ENCODE measurements at regions not wholly inside any gene's neighbourhood (a gene's known extent, or its start where the extent isn't known, plus 50 kb on each side); places are given as distances from the start of the nearest gene placed in this dataset.

DNA sequence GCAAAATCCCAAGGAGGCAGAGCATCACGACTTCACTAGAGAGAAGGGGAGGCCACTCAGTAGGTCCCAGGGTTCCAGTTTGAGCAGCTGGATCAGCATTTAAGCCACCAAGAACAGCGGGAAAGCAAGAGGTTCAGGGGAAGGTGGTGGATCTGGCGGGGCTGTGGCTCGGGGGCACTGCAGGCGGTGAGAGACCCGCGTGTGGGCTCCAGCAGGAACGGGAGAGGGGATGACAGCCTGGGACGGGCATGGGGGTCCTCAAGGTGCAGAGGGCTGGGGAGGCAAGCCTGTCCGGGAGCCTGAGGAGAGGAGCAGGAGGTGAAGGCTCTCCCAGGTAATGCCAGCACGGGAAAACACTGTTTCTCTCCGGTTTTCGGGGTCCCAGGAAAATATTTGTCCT lies 123.6 kb downstream of the IRX2 start:
- ATAC-seq (ENCODE audit: low FRiP score in 2 of 2) (no peak), DNase-seq (no peak)
- 81 to 86% methylated on average over 13 of the region's 13 CpGs for WGBS, 2 donors
- Histone ChIP-seq H3K4me3 (no peak overlapping the region), H3K4me1 (no peaks in the 10 kb centered on the region), H3K36me3 (no peaks in the 10 kb centered on the region), H3K9me3 (no peaks in the 10 kb centered on the region), H3K27ac (no peak overlapping the region), H3K27me3 (no peaks in the 10 kb centered on the region)
- TF ChIP-seq EP300 (IDR thresholded peaks at IDR 0.05) (no peak), POLR2A (IDR thresholded peaks at IDR 0.05) (no peak), POLR2AphosphoS5 (IDR thresholded peaks at IDR 0.05) (no peak)
- TF ChIP-seq, protein P1, sequence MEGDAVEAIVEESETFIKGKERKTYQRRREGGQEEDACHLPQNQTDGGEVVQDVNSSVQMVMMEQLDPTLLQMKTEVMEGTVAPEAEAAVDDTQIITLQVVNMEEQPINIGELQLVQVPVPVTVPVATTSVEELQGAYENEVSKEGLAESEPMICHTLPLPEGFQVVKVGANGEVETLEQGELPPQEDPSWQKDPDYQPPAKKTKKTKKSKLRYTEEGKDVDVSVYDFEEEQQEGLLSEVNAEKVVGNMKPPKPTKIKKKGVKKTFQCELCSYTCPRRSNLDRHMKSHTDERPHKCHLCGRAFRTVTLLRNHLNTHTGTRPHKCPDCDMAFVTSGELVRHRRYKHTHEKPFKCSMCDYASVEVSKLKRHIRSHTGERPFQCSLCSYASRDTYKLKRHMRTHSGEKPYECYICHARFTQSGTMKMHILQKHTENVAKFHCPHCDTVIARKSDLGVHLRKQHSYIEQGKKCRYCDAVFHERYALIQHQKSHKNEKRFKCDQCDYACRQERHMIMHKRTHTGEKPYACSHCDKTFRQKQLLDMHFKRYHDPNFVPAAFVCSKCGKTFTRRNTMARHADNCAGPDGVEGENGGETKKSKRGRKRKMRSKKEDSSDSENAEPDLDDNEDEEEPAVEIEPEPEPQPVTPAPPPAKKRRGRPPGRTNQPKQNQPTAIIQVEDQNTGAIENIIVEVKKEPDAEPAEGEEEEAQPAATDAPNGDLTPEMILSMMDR (IDR thresholded peaks at IDR 0.05): no peak

DNA sequence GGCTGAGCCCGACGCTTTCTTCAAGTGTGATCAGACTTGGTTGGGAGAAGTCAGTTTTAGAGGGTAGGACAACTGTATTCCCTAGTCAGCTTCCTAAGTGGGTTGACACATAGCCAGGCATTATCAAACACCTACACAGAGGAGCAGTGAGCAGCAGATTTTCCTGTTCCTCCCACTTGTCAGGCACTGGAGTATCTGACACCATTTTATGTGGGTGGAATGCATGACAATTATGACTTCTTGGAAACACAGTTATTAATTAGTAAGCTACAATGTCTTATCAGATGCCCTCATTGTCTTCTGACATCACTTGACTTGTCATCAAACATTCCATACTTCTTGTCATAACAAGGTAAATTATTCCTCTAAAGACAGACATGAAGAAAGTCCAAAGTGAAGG lies 124.9 kb downstream of the IRX2 start:
- H3K4me1 ChIP-seq: no peaks in the 10 kb centered on the region
- no peak for DNase-seq
- H3K4me3 ChIP-seq: no peak overlapping the region
- H3K27me3 ChIP-seq: no peaks in the 10 kb centered on the region
- H3K36me3 ChIP-seq: no peaks in the 10 kb centered on the region
- H3K9me3 ChIP-seq: no peaks in the 10 kb centered on the region
- H3K27ac ChIP-seq: no peak overlapping the region
- ATAC-seq (ENCODE audit: low FRiP score in 2 of 2): no peak
- TF ChIP-seq EP300 (IDR thresholded peaks at IDR 0.05) (no peak), POLR2A (IDR thresholded peaks at IDR 0.05) (no peak), POLR2AphosphoS5 (IDR thresholded peaks at IDR 0.05) (no peak)
- TF ChIP-seq, protein P1 (IDR thresholded peaks at IDR 0.05): no peak
- 97 to 100% methylated on average over 2 of the region's 2 CpGs for WGBS, 2 donors

DNA sequence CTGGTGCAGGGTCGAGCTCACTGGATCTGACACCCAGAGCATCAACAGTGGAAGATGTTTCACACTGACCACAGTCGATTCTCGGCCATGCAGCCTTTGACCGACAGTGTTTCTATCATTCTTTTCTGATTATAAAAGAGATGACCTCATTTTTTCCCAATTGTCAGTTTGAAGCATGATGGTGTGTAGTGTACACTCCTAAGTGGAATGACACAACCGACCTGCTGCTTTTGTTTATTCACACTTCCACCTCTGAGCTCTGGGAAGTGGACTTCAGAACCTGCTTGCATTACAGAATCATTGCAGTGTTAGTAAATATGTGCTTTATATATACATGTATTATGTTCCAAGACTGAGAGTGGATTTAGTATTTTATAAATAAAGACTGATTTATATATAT lies 128.6 kb downstream of the IRX2 start:
- Histone ChIP-seq H3K27ac (no peak overlapping the region), H3K36me3 (no peaks in the 10 kb centered on the region), H3K4me1 (no peaks in the 10 kb centered on the region), H3K9me3 (no peaks in the 10 kb centered on the region), H3K27me3 (no peaks in the 10 kb centered on the region), H3K4me3 (no peak overlapping the region)
- WGBS, 2 donors: 71 to 75% methylated on average over 5 of the region's 5 CpGs
- DNase-seq: no peak
- ATAC-seq (ENCODE audit: low FRiP score in 2 of 2): no peak
- no peak for TF ChIP-seq POLR2A (IDR thresholded peaks at IDR 0.05)
- TF ChIP-seq EP300 (IDR thresholded peaks at IDR 0.05): no peak
- TF ChIP-seq POLR2AphosphoS5 (IDR thresholded peaks at IDR 0.05): no peak
- TF ChIP-seq, protein P1 (IDR thresholded peaks at IDR 0.05): no peak

DNA sequence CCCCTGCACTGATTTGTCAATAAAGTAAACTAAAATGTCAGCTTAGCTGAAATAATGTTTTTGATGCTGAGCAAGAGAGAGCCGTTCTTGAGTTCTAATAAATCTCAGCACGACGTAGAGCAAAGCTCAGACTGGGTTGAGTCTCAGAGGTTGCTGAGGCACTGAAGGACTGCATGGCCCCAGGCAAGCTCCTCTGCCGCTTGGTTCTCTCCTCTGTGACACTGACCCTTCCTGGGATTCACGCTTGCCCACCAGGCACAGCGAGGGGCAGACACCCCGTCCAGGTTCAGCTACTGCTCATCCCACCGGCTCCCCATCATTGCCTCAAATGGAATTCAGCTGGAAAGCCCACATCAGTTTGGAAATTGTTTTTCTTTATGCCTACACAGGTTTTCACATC lies 129.8 kb downstream of the IRX2 start:
- no peak for TF ChIP-seq POLR2AphosphoS5 (IDR thresholded peaks at IDR 0.05)
- no peak for TF ChIP-seq EP300 (IDR thresholded peaks at IDR 0.05)
- no peak for TF ChIP-seq POLR2A (IDR thresholded peaks at IDR 0.05)
- TF ChIP-seq, protein P1 (IDR thresholded peaks at IDR 0.05): no peak
- DNase-seq: no peak
- 78 to 83% methylated on average over 8 of the region's 8 CpGs for WGBS, 2 donors

DNA sequence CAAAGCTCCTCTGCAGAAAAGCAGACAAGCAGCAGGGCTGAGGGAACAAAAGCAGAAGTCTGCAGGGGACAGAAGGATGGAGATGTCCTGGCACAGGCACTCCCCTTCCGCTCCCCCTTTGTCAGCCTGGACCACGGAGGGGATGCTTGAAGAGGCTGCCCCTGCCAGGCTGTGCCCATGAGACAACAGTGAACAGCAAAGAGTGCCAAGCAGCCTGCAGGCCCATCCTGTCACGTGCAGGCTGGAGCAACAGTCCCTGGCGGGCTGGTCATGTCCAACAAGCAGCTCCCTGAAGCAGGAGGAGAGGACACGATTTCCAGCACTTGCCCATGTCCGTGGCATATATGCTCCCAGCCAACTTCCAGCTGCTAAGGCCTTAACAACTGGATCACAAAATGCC lies 132.3 kb downstream of the IRX2 start:
- Histone ChIP-seq H3K27ac (no peak overlapping the region), H3K4me1 (no peaks in the 10 kb centered on the region), H3K36me3 (no peaks in the 10 kb centered on the region), H3K27me3 (no peaks in the 10 kb centered on the region), H3K4me3 (no peak overlapping the region), H3K9me3 (peaks cover 0 to 5% (median 0%) of the 10 kb centered on the region in 4 donors)
- TF ChIP-seq POLR2A (IDR thresholded peaks at IDR 0.05) (no peak), EP300 (IDR thresholded peaks at IDR 0.05) (no peak), POLR2AphosphoS5 (IDR thresholded peaks at IDR 0.05) (no peak)
- DNase-seq (no peak), ATAC-seq (ENCODE audit: low FRiP score in 2 of 2) (peak in 1 of 2 donors; percentile 28)
- 78 to 82% methylated on average over 6 of the region's 6 CpGs for WGBS, 2 donors

More for the DNA sequence above, 129.8 kb downstream of the IRX2 start:
- H3K4me1 ChIP-seq: no peaks in the 10 kb centered on the region
- no peaks in the 10 kb centered on the region for H3K36me3 ChIP-seq
- H3K4me3 ChIP-seq: no peak overlapping the region
- no peaks in the 10 kb centered on the region for H3K9me3 ChIP-seq
- no peak overlapping the region for H3K27ac ChIP-seq
- H3K27me3 ChIP-seq: no peaks in the 10 kb centered on the region
- no peak for ATAC-seq (ENCODE audit: low FRiP score in 2 of 2)
